IMR-90 (cell line): ENCODE measurements at regions not wholly inside any gene's neighbourhood (a gene's known extent, or its start where the extent isn't known, plus 50 kb on each side); places are given as distances from the start of the nearest gene placed in this dataset.
A peak's percentile ranks its signal among the peaks of the same experiment; 100 is the strongest.

Experiments used
- ATAC-seq: fragments of 200-7000 bp; cut with Tn5 transposase; 2 replicates; pipeline ENCODE4 v1.9.1; 2020; ENCODE audit warnings: low read depth, mild to moderate bottlenecking, moderate library complexity
- BruUV-seq: library from RNA; stranded (reverse); fragments of 400-500 nt; replicated peaks from 2 replicates; lab custom pipeline; 2021; lab: Mats Ljungman, UMichigan
- CTCF ChIA-PET: fragments of 300-600 bp; formaldehyde crosslinking; extraction: SDS; loops from one replicate; lab custom pipeline; 2021; ENCODE audit warnings: antibody characterized with exemption; lab: Yijun Ruan, JAX
- POLR2A ChIA-PET: fragments of 300-600 bp; sonication (Branson Sonifier 250); formaldehyde crosslinking; loops from one replicate; lab custom pipeline; 2022; ENCODE audit warnings: antibody characterized with exemption; ENCODE audit not compliant: unreplicated experiment; lab: Charles Lee
- DNase-seq: peaks from one replicate; pipeline ENCODE4 v3.0.0; 2013
- H2AFZ ChIP-seq: replicated peaks from 2 replicates; pipeline ENCODE3; 2013; ENCODE audit warnings: low read length, mild to moderate bottlenecking; ENCODE audit not compliant: poor library complexity
- H2AK5ac ChIP-seq: 2 replicates; pipeline ENCODE4 v1.6.1; 2013; ENCODE audit warnings: low read depth, low read length, inconsistent platforms
- H2AK9ac ChIP-seq: replicated peaks from 2 replicates; pipeline ENCODE3; 2013; ENCODE audit warnings: mild to moderate bottlenecking, low read depth, low read length, moderate library complexity; ENCODE audit not compliant: poor library complexity
- H2BK120ac ChIP-seq: 2 replicates; pipeline ENCODE4 v1.6.1; 2013; ENCODE audit warnings: low read depth, low read length, inconsistent platforms
- H2BK15ac ChIP-seq: 3 replicates; pipeline ENCODE4 v1.6.1; 2013; ENCODE audit warnings: low read depth, low read length, inconsistent platforms
- H2BK20ac ChIP-seq: 2 replicates; pipeline ENCODE4 v1.6.1; 2013; ENCODE audit warnings: low read depth, mild to moderate bottlenecking, inconsistent platforms, low read length, moderate library complexity
- H2BK5ac ChIP-seq: 2 replicates; pipeline ENCODE4 v1.6.1; 2013; ENCODE audit warnings: mild to moderate bottlenecking, low read depth, low read length, inconsistent platforms; ENCODE audit not compliant: poor library complexity, severe bottlenecking
- H3K14ac ChIP-seq: replicated peaks from 2 replicates; pipeline ENCODE4 v1.6.1; 2013; ENCODE audit warnings: low read depth, low read length, inconsistent platforms
- H3K18ac ChIP-seq: 2 replicates; pipeline ENCODE4 v1.6.1; 2013; ENCODE audit warnings: low read depth, low read length, control low read depth
- H3K23ac ChIP-seq: 2 replicates; pipeline ENCODE4 v1.6.1; 2013; ENCODE audit warnings: low read depth, low read length, inconsistent platforms
- H3K27ac ChIP-seq: 2 replicates; pipeline ENCODE4 v1.5.1; 2013; ENCODE audit warnings: mild to moderate bottlenecking, control low read depth, low read length; ENCODE audit not compliant: insufficient read depth
- H3K27me3 ChIP-seq: 2 replicates; pipeline ENCODE4 v1.6.1; 2013; ENCODE audit warnings: low read length; ENCODE audit not compliant: control insufficient read depth, insufficient read depth
- H3K36me3 ChIP-seq: 2 replicates; pipeline ENCODE4 v1.6.1; 2013; ENCODE audit warnings: low read length, mixed read lengths; ENCODE audit not compliant: control insufficient read depth, insufficient read depth
- H3K4ac ChIP-seq: 2 replicates; pipeline ENCODE4 v1.6.1; 2013; ENCODE audit warnings: low read depth, low read length, inconsistent platforms
- H3K4me1 ChIP-seq: 2 replicates; pipeline ENCODE4 v1.6.1; 2013; ENCODE audit warnings: low read length, mixed read lengths; ENCODE audit not compliant: control insufficient read depth, insufficient read depth
- H3K4me2 ChIP-seq: 2 replicates; pipeline ENCODE4 v1.6.1; 2013; ENCODE audit warnings: low read depth, mild to moderate bottlenecking, control low read depth, low read length, moderate library complexity
- H3K4me3 ChIP-seq: 2 replicates; pipeline ENCODE4 v1.5.1; 2013; ENCODE audit warnings: low read depth, mild to moderate bottlenecking, control low read depth, low read length, moderate library complexity; ENCODE audit not compliant: insufficient read depth
- H3K56ac ChIP-seq: 2 replicates; pipeline ENCODE4 v1.6.1; 2013; ENCODE audit warnings: low read length, inconsistent platforms; ENCODE audit not compliant: insufficient read depth; ENCODE audit errors: extremely low read depth
- H3K79me1 ChIP-seq, 2 experiments: 2 replicates each; pipeline ENCODE4 v1.6.1; 2013; ENCODE audit warnings: low read length in 2 of 2, inconsistent platforms in 1 of 2, low read depth in 1 of 2
- H3K9ac ChIP-seq: 2 replicates; pipeline ENCODE4 v1.6.1; 2013; ENCODE audit warnings: low read depth, low read length, control low read depth
- H3K9me1 ChIP-seq: 2 replicates; pipeline ENCODE4 v1.6.1; 2013; ENCODE audit warnings: low read length, inconsistent platforms; ENCODE audit not compliant: insufficient read depth
- H3K9me3 ChIP-seq: 2 replicates; pipeline ENCODE4 v1.6.1; 2013; ENCODE audit warnings: low read length; ENCODE audit not compliant: control insufficient read depth, insufficient read depth
- H4K20me1 ChIP-seq: 2 replicates; pipeline ENCODE4 v1.6.1; 2013; ENCODE audit warnings: low read length, inconsistent platforms; ENCODE audit not compliant: insufficient read depth
- H4K5ac ChIP-seq: 2 replicates; pipeline ENCODE4 v1.6.1; 2013; ENCODE audit warnings: mild to moderate bottlenecking, low read depth, low read length, control low read depth
- H4K8ac ChIP-seq, 2 experiments: 2 replicates each; pipeline ENCODE4 v1.6.1; 2013; ENCODE audit warnings: low read depth in 2 of 2, low read length in 2 of 2, control low read depth in 1 of 2, inconsistent platforms in 1 of 2
- H4K91ac ChIP-seq: 2 replicates; pipeline ENCODE4 v1.6.1; 2013; ENCODE audit warnings: low read depth, low read length, inconsistent platforms; ENCODE audit not compliant: insufficient read depth
- CEBPB ChIP-seq: IDR thresholded peaks from 2 replicates; pipeline ENCODE4 v1.6.1; 2012; ENCODE audit warnings: low read depth, low read length, improper control_type of control experiment
- CHD1 ChIP-seq: IDR thresholded peaks from 2 replicates; pipeline ENCODE4 v1.6.1; 2012; ENCODE audit warnings: low read depth, low read length, improper control_type of control experiment
- CTCF ChIP-seq: conservative IDR thresholded peaks from 2 replicates; pipeline ENCODE4 v1.5.1; 2012; ENCODE audit warnings: mild to moderate bottlenecking, low read depth, low read length, improper control_type of control experiment
- ELK1 ChIP-seq: fragments of 150-350 bp; IDR thresholded peaks from 2 replicates; pipeline ENCODE4 v1.6.1; 2016; ENCODE audit warnings: low read depth, mild to moderate bottlenecking, low read length, moderate library complexity, borderline replicate concordance
- MAFK ChIP-seq: IDR thresholded peaks from 2 replicates; pipeline ENCODE4 v1.6.1; 2012; ENCODE audit warnings: low read depth, low read length, improper control_type of control experiment
- MAZ ChIP-seq: IDR thresholded peaks from 2 replicates; pipeline ENCODE4 v1.6.1; 2012; ENCODE audit warnings: low read depth, mild to moderate bottlenecking, low read length, improper control_type of control experiment, moderate library complexity, borderline replicate concordance
- MXI1 ChIP-seq: IDR thresholded peaks from 2 replicates; pipeline ENCODE4 v1.6.1; 2012; ENCODE audit warnings: low read depth, mild to moderate bottlenecking, low read length, moderate library complexity, borderline replicate concordance
- NFE2L2 ChIP-seq: fragments of 150-350 bp; IDR thresholded peaks from 2 replicates; pipeline ENCODE4 v1.6.1; 2016; ENCODE audit warnings: low read depth, mild to moderate bottlenecking, low read length
- POLR2A ChIP-seq: IDR thresholded peaks from 2 replicates; pipeline ENCODE4 v1.6.1; 2012; ENCODE audit warnings: mild to moderate bottlenecking, low read depth, low read length
- RAD21 ChIP-seq: IDR thresholded peaks from 2 replicates; pipeline ENCODE4 v1.6.1; 2012; ENCODE audit warnings: low read length, improper control_type of control experiment
- RCOR1 ChIP-seq: IDR thresholded peaks from 2 replicates; pipeline ENCODE4 v1.6.1; 2012; ENCODE audit warnings: mild to moderate bottlenecking, low read length, improper control_type of control experiment; ENCODE audit not compliant: insufficient replicate concordance
- RFX5 ChIP-seq: IDR thresholded peaks from 2 replicates; pipeline ENCODE4 v1.8.0; 2012; ENCODE audit warnings: low read depth, mild to moderate bottlenecking, low read length, moderate library complexity
- SMC3 ChIP-seq: fragments of 150-350 bp; IDR thresholded peaks from 2 replicates; pipeline ENCODE4 v1.6.1; 2016; ENCODE audit warnings: low read depth, mild to moderate bottlenecking, antibody characterized with exemption, low read length, moderate library complexity
- USF2 ChIP-seq: fragments of 150-350 bp; IDR thresholded peaks from 2 replicates; pipeline ENCODE4 v1.6.1; 2017; ENCODE audit warnings: mild to moderate bottlenecking, antibody characterized with exemption, low read length, low read depth
- WGBS, 2 experiments: methylation state at CpG; one replicate each; pipeline versions ENCODE4 v1.1.5 to v1.1.7; 2013; ENCODE audit warnings: missing lambda C conversion rate in 2 of 2; ENCODE audit not compliant: insufficient read length in 1 of 2; ENCODE audit errors: extremely low coverage in 2 of 2; 5-methylcytosine and 5-hydroxymethylcytosine counted together
- dilution Hi-C: fragments of 300-500 bp; cut with HindIII; formaldehyde crosslinking; loops from one replicate; pipeline ENCODE4 v1.14.3; 2018; ENCODE audit warnings: low sequenced_read_pairs; ENCODE audit not compliant: unreplicated experiment
- in situ Hi-C: fragments of 300-500 bp; cut with MboI; formaldehyde crosslinking; loops from 3 replicates; pipeline ENCODE4 v1.14.3; 2019; ENCODE audit warnings: low sequenced_read_pairs, inconsistent platforms, mixed read lengths
- intact Hi-C: fragments of 100-400 bp; cut with micrococcal nuclease; formaldehyde crosslinking; loops from 2 replicates; pipeline ENCODE4 v1.10.0; 2022

- H3K4me2 ChIP-seq, result no peak overlapping the region
- in situ Hi-C loops, result no loop called here
- intact Hi-C loops, result loop anchor here (5.0 kb wide), 1 partner anchor 281 kb away; no protein-coding TSS in a partner anchor
- H2BK15ac ChIP-seq, result no peak overlapping the region
- no peak overlapping the region for H3K18ac ChIP-seq
- ChIA-PET POLR2A (no interaction called here), CTCF (interaction anchor here (0.5 to 1.3 kb wide), 8 partner anchors 9 to 154 kb away, joined by 3 to 5 read pairs (median 3); no protein-coding TSS in a partner anchor)
- H4K5ac ChIP-seq, result no peak overlapping the region
- H4K91ac ChIP-seq, result no peak overlapping the region
- H3K9ac ChIP-seq, result no peak overlapping the region
- no CpG with 5 or more reads among the region's 6 CpGs for WGBS, 2 experiments
- no TSS peak for BruUV-seq
- no peaks in the 10 kb centered on the region for H4K20me1 ChIP-seq
- H2BK5ac ChIP-seq, result no peak overlapping the region
- H3K36me3 ChIP-seq, result no peaks in the 10 kb centered on the region
- dilution Hi-C loops, result no loop called here
- H4K8ac ChIP-seq, result no peak overlapping the region
- no peak overlapping the region for H2BK20ac ChIP-seq
- no peak overlapping the region for H3K56ac ChIP-seq
- H3K4ac ChIP-seq, result no peak overlapping the region
- H2BK120ac ChIP-seq, result no peak overlapping the region
- H3K27me3 ChIP-seq, result no peaks in the 10 kb centered on the region
- peak; percentile 39 for DNase-seq
- H3K14ac ChIP-seq, result no peak overlapping the region
- no peak overlapping the region for H3K4me3 ChIP-seq
- no peak overlapping the region for H2AK5ac ChIP-seq
- H2AK9ac ChIP-seq, result no peak overlapping the region
- H3K9me3 ChIP-seq, result no peaks in the 10 kb centered on the region
- no peaks in the 10 kb centered on the region for H3K9me1 ChIP-seq
- no peak overlapping the region for H3K27ac ChIP-seq
- peak; percentile 35; the same call in 1 of the 2 replicates for TF ChIP-seq SMC3
- TF ChIP-seq MXI1, result no peak
- TF ChIP-seq USF2, result no peak
- no peak for TF ChIP-seq NFE2L2
- no peak for TF ChIP-seq RFX5
- TF ChIP-seq MAZ, result no peak
- TF ChIP-seq MAFK, result no peak
- peak; percentile 43 for TF ChIP-seq RAD21
- no peak for TF ChIP-seq CHD1
- TF ChIP-seq ELK1, result no peak
- peak; percentile 52 for TF ChIP-seq CTCF
- no peak for TF ChIP-seq POLR2A
- TF ChIP-seq RCOR1, result no peak
- no peak for TF ChIP-seq CEBPB
- no peak overlapping the region for H3K23ac ChIP-seq
- H2AFZ ChIP-seq, result no peak overlapping the region
- peak; percentile 75 for ATAC-seq
- no peaks in the 10 kb centered on the region for H3K4me1 ChIP-seq
- no peaks in the 10 kb centered on the region for H3K79me1 ChIP-seq
Observed at GRCh38 chr12:67161322-67161918, 107.7 kb upstream of the CAND1 start.
